K562 (cell line): ENCODE measurements at regions not wholly inside any gene's neighbourhood (a gene's known extent, or its start where the extent isn't known, plus 50 kb on each side); places are given as distances from the start of the nearest gene placed in this dataset.

Source experiments
- KAT7 ChIP-seq: sonication (generic); formaldehyde crosslinking; IDR thresholded peaks from 2 replicates; pipeline ENCODE4 v1.8.0; 2022; ENCODE audit warnings: missing genetic modification reagents, mild to moderate bottlenecking, borderline replicate concordance
- TF ChIP-seq, protein P1 (sequence below): sonication (generic); formaldehyde crosslinking; IDR thresholded peaks from 2 replicates; pipeline ENCODE4 v1.8.0; 2022; ENCODE audit warnings: missing genetic modification reagents, mild to moderate bottlenecking, borderline replicate concordance

DNA sequence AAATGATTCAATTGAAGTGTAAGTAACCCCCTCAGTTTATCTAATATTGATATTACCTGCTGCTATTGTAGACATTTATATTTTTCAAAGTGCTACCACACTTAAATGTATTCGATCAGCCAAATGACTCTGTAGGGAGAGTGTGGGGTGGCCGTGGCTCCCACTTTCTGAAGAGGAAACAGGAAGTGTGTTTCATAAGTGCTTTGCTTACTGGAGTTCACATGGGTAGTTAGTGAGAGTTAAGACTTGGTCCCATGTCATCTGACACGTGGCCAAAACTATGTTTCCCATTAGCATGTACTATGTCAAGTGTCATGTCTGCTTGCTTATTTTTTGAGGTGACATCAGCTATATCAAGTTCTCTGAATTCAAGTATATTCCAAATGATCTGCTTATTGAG is 308.1 kb upstream of the GATB start:
- TF ChIP-seq, protein P1, sequence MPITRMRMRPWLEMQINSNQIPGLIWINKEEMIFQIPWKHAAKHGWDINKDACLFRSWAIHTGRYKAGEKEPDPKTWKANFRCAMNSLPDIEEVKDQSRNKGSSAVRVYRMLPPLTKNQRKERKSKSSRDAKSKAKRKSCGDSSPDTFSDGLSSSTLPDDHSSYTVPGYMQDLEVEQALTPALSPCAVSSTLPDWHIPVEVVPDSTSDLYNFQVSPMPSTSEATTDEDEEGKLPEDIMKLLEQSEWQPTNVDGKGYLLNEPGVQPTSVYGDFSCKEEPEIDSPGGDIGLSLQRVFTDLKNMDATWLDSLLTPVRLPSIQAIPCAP (CRISPR knock-in tag) = no peak
- no peak for TF ChIP-seq KAT7 (CRISPR knock-in tag)
